ENCODE measurements at regions not wholly inside any gene's neighbourhood (a gene's known extent, or its start where the extent isn't known, plus 50 kb on each side); places are given as distances from the start of the nearest gene placed in this dataset.

DNA sequence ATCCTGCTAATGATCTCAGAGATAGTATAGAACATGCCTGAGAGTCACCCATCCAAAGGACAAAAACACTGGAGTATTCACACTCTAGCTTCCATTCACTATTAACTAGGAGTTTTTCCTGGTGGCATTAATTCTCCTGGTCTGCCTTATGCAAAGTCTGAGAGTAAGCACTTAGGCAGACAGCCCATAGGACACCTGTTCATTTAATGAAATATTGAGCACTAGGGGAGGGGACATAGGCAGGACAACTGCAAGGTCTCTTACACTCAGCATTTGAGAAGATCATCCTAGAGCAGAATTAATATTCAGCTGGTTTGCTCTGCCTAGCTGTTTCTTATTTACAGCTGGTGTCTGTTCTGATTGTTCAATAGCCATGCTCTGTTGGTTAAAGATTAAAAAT lies 508.5 kb downstream of the CENPC start:
- Histone ChIP-seq H3K4me1 (ENCODE audit: control insufficient read depth in 5 of 5, insufficient read depth in 5 of 5, low read length in 5 of 5) (no peaks in the 10 kb centered on the region), H3K36me3 (ENCODE audit: control insufficient read depth in 4 of 4, insufficient read depth in 4 of 4, low read length in 4 of 4) (no peaks in the 10 kb centered on the region), H3K27me3 (ENCODE audit: control insufficient read depth in 3 of 3, insufficient read depth in 3 of 3, low read length in 2 of 3) (no peaks in the 10 kb centered on the region), H3K4me3 (no peak overlapping the region), H3K27ac (ENCODE audit: low read depth in 1 of 2, low read length in 1 of 2) (no peak overlapping the region), H3K9me3 (ENCODE audit: control insufficient read depth in 4 of 4, insufficient read depth in 3 of 4, low read length in 3 of 4) (peaks cover 0 to 5% (median 0%) of the 10 kb centered on the region in 4 donors), H3K9ac (ENCODE audit: insufficient read depth in 1 of 2, low read length in 2 of 2) (no peak overlapping the region)
- ATAC-seq (ENCODE audit: insufficient read depth, low FRiP score) = no peak
- TF ChIP-seq, protein P1, sequence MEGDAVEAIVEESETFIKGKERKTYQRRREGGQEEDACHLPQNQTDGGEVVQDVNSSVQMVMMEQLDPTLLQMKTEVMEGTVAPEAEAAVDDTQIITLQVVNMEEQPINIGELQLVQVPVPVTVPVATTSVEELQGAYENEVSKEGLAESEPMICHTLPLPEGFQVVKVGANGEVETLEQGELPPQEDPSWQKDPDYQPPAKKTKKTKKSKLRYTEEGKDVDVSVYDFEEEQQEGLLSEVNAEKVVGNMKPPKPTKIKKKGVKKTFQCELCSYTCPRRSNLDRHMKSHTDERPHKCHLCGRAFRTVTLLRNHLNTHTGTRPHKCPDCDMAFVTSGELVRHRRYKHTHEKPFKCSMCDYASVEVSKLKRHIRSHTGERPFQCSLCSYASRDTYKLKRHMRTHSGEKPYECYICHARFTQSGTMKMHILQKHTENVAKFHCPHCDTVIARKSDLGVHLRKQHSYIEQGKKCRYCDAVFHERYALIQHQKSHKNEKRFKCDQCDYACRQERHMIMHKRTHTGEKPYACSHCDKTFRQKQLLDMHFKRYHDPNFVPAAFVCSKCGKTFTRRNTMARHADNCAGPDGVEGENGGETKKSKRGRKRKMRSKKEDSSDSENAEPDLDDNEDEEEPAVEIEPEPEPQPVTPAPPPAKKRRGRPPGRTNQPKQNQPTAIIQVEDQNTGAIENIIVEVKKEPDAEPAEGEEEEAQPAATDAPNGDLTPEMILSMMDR (IDR thresholded peaks at IDR 0.05; ENCODE audit: control extremely low read depth, extremely low read depth) = no peak
- DNase-seq = no peak

DNA sequence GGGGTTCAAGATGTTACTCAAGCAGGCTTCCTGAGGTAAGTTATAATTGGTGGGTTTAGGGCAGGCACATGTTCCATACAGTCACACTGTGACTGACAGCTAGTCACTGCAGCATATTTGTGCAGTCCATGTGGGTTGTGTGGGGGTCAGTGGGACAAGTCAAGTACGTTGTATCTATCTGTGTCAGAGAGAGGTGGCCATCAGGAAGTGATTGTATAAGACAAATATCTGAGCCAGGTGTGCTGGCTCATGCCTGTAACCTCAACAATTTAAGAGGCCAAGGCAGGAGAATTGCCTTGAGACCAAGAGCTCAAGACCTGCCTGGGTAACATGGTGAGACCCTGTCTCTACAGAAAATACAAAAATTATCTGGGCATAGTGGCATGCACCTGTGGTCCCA lies 509.3 kb downstream of the CENPC start:
- Histone ChIP-seq H3K36me3 (ENCODE audit: control insufficient read depth in 4 of 4, insufficient read depth in 4 of 4, low read length in 4 of 4) (no peaks in the 10 kb centered on the region), H3K27me3 (ENCODE audit: control insufficient read depth in 3 of 3, insufficient read depth in 3 of 3, low read length in 2 of 3) (no peaks in the 10 kb centered on the region), H3K4me3 (no peak overlapping the region), H3K27ac (ENCODE audit: low read depth in 1 of 2, low read length in 1 of 2) (no peak overlapping the region), H3K4me1 (ENCODE audit: control insufficient read depth in 5 of 5, insufficient read depth in 5 of 5, low read length in 5 of 5) (no peaks in the 10 kb centered on the region), H3K9ac (ENCODE audit: insufficient read depth in 1 of 2, low read length in 2 of 2) (no peak overlapping the region), H3K9me3 (ENCODE audit: control insufficient read depth in 4 of 4, insufficient read depth in 3 of 4, low read length in 3 of 4) (peaks cover 0 to 5% (median 0%) of the 10 kb centered on the region in 4 donors)
- whole genome bisulfite sequencing, 2 donors = 57 to 69% methylated on average over 1 of the region's 1 CpG
- DNase-seq (no peak), ATAC-seq (ENCODE audit: insufficient read depth, low FRiP score) (no peak)
- TF ChIP-seq, protein P1 (IDR thresholded peaks at IDR 0.05; ENCODE audit: control extremely low read depth, extremely low read depth) = no peak

DNA sequence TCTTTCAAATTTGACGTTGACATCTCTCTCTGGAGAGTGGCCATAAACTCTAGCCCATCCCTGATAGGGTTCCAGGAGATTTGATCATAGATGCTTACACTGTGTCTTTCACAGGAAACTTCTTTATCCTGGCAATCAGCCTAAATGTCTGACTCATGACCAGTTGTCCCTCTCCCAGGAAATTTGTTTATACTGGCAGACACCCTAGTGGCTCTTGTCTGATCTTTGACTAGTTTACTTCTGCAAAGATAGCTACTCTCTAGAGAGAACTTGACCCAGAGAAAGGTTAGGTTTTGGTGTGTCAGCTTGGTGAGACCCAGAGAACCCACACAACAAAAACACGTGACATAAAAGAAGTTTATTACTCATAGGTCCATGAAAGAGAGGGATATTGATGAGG lies 509.8 kb downstream of the CENPC start:
- H3K9me3 ChIP-seq (ENCODE audit: control insufficient read depth in 4 of 4, insufficient read depth in 3 of 4, low read length in 3 of 4) = peaks cover 0 to 5% (median 0%) of the 10 kb centered on the region in 4 donors
- no peaks in the 10 kb centered on the region for H3K36me3 ChIP-seq (ENCODE audit: control insufficient read depth in 4 of 4, insufficient read depth in 4 of 4, low read length in 4 of 4)
- ATAC-seq (ENCODE audit: insufficient read depth, low FRiP score) (no peak), DNase-seq (no peak)
- WGBS, 2 donors = 44 to 58% methylated on average over 2 of the region's 2 CpGs
- no peak overlapping the region for H3K4me3 ChIP-seq
- H3K4me1 ChIP-seq (ENCODE audit: control insufficient read depth in 5 of 5, insufficient read depth in 5 of 5, low read length in 5 of 5) = no peaks in the 10 kb centered on the region
- H3K27me3 ChIP-seq (ENCODE audit: control insufficient read depth in 3 of 3, insufficient read depth in 3 of 3, low read length in 2 of 3) = no peaks in the 10 kb centered on the region
- no peak overlapping the region for H3K27ac ChIP-seq (ENCODE audit: low read depth in 1 of 2, low read length in 1 of 2)
- TF ChIP-seq, protein P1 (IDR thresholded peaks at IDR 0.05; ENCODE audit: control extremely low read depth, extremely low read depth) = no peak
- no peak overlapping the region for H3K9ac ChIP-seq (ENCODE audit: insufficient read depth in 1 of 2, low read length in 2 of 2)

DNA sequence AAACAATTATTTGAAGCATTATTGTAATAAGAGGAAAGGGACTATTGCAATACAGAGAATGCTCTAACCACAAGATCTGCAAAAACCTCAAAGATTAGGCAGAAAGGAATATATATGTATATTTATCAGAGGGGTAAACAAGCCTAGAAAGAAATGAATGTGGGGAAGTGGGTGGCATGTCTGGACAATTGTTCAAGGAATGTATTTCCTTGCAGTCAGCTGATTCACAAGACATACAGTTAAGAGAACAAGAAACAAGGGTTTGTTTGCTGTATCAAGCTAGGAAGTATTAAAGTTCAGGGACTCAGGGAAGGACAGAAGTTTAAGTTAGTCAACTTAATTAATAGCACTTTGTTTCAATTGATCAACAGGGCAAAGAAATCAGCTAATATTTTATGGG lies 514.7 kb downstream of the CENPC start:
- Histone ChIP-seq H3K4me1 (ENCODE audit: control insufficient read depth in 5 of 5, insufficient read depth in 5 of 5, low read length in 5 of 5) (no peaks in the 10 kb centered on the region), H3K4me3 (no peak overlapping the region), H3K9me3 (ENCODE audit: control insufficient read depth in 4 of 4, insufficient read depth in 3 of 4, low read length in 3 of 4) (no peaks in the 10 kb centered on the region), H3K27me3 (ENCODE audit: control insufficient read depth in 3 of 3, insufficient read depth in 3 of 3, low read length in 2 of 3) (no peaks in the 10 kb centered on the region), H3K36me3 (ENCODE audit: control insufficient read depth in 4 of 4, insufficient read depth in 4 of 4, low read length in 4 of 4) (no peaks in the 10 kb centered on the region), H3K9ac (ENCODE audit: insufficient read depth in 1 of 2, low read length in 2 of 2) (no peak overlapping the region), H3K27ac (ENCODE audit: low read depth in 1 of 2, low read length in 1 of 2) (no peak overlapping the region)
- ATAC-seq (ENCODE audit: insufficient read depth, low FRiP score) = no peak
- DNase-seq = no peak
- TF ChIP-seq, protein P1 (IDR thresholded peaks at IDR 0.05; ENCODE audit: control extremely low read depth, extremely low read depth) = no peak

Data from lung (tissue), 11 donors.